ENCODE measurements at regions not wholly inside any gene's neighbourhood (a gene's known extent, or its start where the extent isn't known, plus 50 kb on each side); places are given as distances from the start of the nearest gene placed in this dataset.

- TF ChIP-seq EP300 (IDR thresholded peaks at IDR 0.05) (no peak), POLR2AphosphoS5 (IDR thresholded peaks at IDR 0.05) (no peak), POLR2A (IDR thresholded peaks at IDR 0.05) (no peak)
- TF ChIP-seq, protein P1, sequence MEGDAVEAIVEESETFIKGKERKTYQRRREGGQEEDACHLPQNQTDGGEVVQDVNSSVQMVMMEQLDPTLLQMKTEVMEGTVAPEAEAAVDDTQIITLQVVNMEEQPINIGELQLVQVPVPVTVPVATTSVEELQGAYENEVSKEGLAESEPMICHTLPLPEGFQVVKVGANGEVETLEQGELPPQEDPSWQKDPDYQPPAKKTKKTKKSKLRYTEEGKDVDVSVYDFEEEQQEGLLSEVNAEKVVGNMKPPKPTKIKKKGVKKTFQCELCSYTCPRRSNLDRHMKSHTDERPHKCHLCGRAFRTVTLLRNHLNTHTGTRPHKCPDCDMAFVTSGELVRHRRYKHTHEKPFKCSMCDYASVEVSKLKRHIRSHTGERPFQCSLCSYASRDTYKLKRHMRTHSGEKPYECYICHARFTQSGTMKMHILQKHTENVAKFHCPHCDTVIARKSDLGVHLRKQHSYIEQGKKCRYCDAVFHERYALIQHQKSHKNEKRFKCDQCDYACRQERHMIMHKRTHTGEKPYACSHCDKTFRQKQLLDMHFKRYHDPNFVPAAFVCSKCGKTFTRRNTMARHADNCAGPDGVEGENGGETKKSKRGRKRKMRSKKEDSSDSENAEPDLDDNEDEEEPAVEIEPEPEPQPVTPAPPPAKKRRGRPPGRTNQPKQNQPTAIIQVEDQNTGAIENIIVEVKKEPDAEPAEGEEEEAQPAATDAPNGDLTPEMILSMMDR (IDR thresholded peaks at IDR 0.05) = no peak
Observed at GRCh38 chr2:8393506-8393905, 288.4 kb upstream of the ID2 start.
